SK-N-SH (cell line): ENCODE measurements at regions not wholly inside any gene's neighbourhood (a gene's known extent, or its start where the extent isn't known, plus 50 kb on each side); places are given as distances from the start of the nearest gene placed in this dataset.

Experiments
- CTCF ChIA-PET: fragments of 300-600, 350-600 bp; formaldehyde crosslinking; extraction: SDS; loops from one replicate; lab custom pipeline; 2021; lab: Yijun Ruan, JAX
- POLR2A ChIA-PET: fragments of 350-600 bp; sonication (Branson Sonifier 250); formaldehyde crosslinking; extraction: SDS; loops from one replicate; lab custom pipeline; 2020; ENCODE audit warnings: antibody characterized with exemption, inconsistent platforms; lab: Yijun Ruan, JAX
- DNase-seq: peaks from one replicate; pipeline ENCODE4 v3.0.0; 2012
- H2AFZ ChIP-seq: fragments of 200-600 bp; sonication (generic); 2 replicates; pipeline ENCODE4 v1.8.1; 2016; ENCODE audit warnings: antibody characterized with exemption, mild to moderate bottlenecking, low read depth
- H3F3A ChIP-seq: fragments of 200-600 bp; sonication (generic); replicated peaks from 2 replicates; pipeline ENCODE3; 2016; ENCODE audit warnings: antibody characterized with exemption, mild to moderate bottlenecking; ENCODE audit not compliant: insufficient read depth
- H3K27ac ChIP-seq, 2 experiments: fragments of 200-500 bp in 1 of 2; fragments of 200-600 bp in 1 of 2; sonication (Bioruptor generic) in 1 of 2; sonication (generic), shearing (Covaris generic) in 1 of 2; 2 replicates each; pipeline versions ENCODE4 v1.5.1 to v1.6.1; 2014 to 2016; ENCODE audit warnings: low read depth in 2 of 2, inconsistent platforms in 1 of 2, low read length in 1 of 2, mild to moderate bottlenecking in 1 of 2, mixed read lengths in 1 of 2
- H3K27me3 ChIP-seq: fragments of 200-600 bp; sonication (generic), shearing (Covaris generic); 2 replicates; pipeline ENCODE4 v1.6.1; 2016; ENCODE audit warnings: mixed run types; ENCODE audit not compliant: insufficient read depth
- H3K36me3 ChIP-seq, 2 experiments: fragments of 200-500 bp in 1 of 2; fragments of 200-600 bp in 1 of 2; sonication (Bioruptor generic) in 1 of 2; sonication (generic) in 1 of 2; replicated peaks in 1 of 2; 2 replicates each; pipeline versions ENCODE3 to v1.5.1; 2014 to 2016; ENCODE audit warnings: low read length in 1 of 2, mild to moderate bottlenecking in 1 of 2; ENCODE audit not compliant: insufficient read depth in 2 of 2, control insufficient read depth in 1 of 2
- H3K4me1 ChIP-seq, 2 experiments: fragments of 200-500 bp in 1 of 2; fragments of 200-600 bp in 1 of 2; sonication (Bioruptor generic) in 1 of 2; sonication (generic), shearing (Covaris generic) in 1 of 2; 2 replicates each; pipeline versions ENCODE4 v1.5.1 to v1.6.1; 2014 to 2016; ENCODE audit warnings: low read depth in 1 of 2, low read length in 1 of 2, mixed run types in 1 of 2; ENCODE audit not compliant: insufficient read depth in 2 of 2, control insufficient read depth in 1 of 2
- H3K4me2 ChIP-seq: fragments of 200-600 bp; sonication (generic), shearing (Covaris generic); 2 replicates; pipeline ENCODE4 v1.6.1; 2017; ENCODE audit warnings: mixed run types
- H3K4me3 ChIP-seq, 2 experiments: fragments of 200-500 bp in 1 of 2; fragments of 200-600 bp in 1 of 2; sonication (Bioruptor generic) in 1 of 2; sonication (generic), shearing (Covaris generic) in 1 of 2; 2 replicates each; pipeline versions ENCODE4 v1.5.1 to v1.8.1; 2014 to 2016; ENCODE audit warnings: low read depth in 2 of 2, inconsistent platforms in 1 of 2, low read length in 1 of 2, mild to moderate bottlenecking in 1 of 2, mixed read lengths in 1 of 2, moderate library complexity in 1 of 2
- H3K79me2 ChIP-seq: fragments of 200-600 bp; sonication (generic); 2 replicates; pipeline ENCODE4 v1.8.1; 2017; ENCODE audit warnings: mild to moderate bottlenecking; ENCODE audit not compliant: insufficient read depth
- H3K9ac ChIP-seq: fragments of 200-600 bp; sonication (generic); 2 replicates; pipeline ENCODE4 v1.6.1; 2017; ENCODE audit warnings: mixed run types
- H3K9me2 ChIP-seq: fragments of 200-600 bp; sonication (generic); 2 replicates; pipeline ENCODE4 v1.6.1; 2017; ENCODE audit warnings: mixed run types
- H3K9me3 ChIP-seq: fragments of 200-600 bp; sonication (generic); 2 replicates; pipeline ENCODE4 v1.6.1; 2017; ENCODE audit warnings: mixed run types, mild to moderate bottlenecking, moderate library complexity
- H4K20me1 ChIP-seq: fragments of 200-600 bp; sonication (generic); 2 replicates; pipeline ENCODE4 v1.6.1; 2017; ENCODE audit warnings: mild to moderate bottlenecking, mixed run types; ENCODE audit not compliant: insufficient read depth
- CTCF ChIP-seq: fragments of 200-600 bp; sonication (generic); IDR thresholded peaks from 2 replicates; pipeline ENCODE4 v1.6.1; 2017; ENCODE audit warnings: antibody characterized with exemption, mild to moderate bottlenecking, moderate library complexity
- ELF1 ChIP-seq: IDR thresholded peaks from 2 replicates; pipeline ENCODE4 v1.4.0; 2012
- EZH2phosphoT487 ChIP-seq: fragments of 200-600 bp; sonication (generic); IDR thresholded peaks from 2 replicates; pipeline ENCODE4 v1.6.1; 2017; ENCODE audit warnings: low read depth, mixed run types, mild to moderate bottlenecking, antibody characterized with exemption, moderate library complexity, borderline replicate concordance
- FOSL2 ChIP-seq: IDR thresholded peaks from 2 replicates; pipeline ENCODE4 v1.4.0; 2012; ENCODE audit warnings: low read depth, mild to moderate bottlenecking, moderate library complexity, borderline replicate concordance
- FOXJ3 ChIP-seq: sonication (generic); formaldehyde crosslinking; IDR thresholded peaks from 2 replicates; pipeline ENCODE4 v1.5.1; 2020; ENCODE audit warnings: mild to moderate bottlenecking, missing genetic modification reagents
- GABPA ChIP-seq: IDR thresholded peaks from 2 replicates; pipeline ENCODE4 v1.4.0; 2012; ENCODE audit warnings: low read depth, mild to moderate bottlenecking
- GATA2 ChIP-seq: sonication (generic); formaldehyde crosslinking; IDR thresholded peaks from 2 replicates; pipeline ENCODE4 v1.5.0; 2020; ENCODE audit warnings: mild to moderate bottlenecking, missing genetic modification reagents
- IRF3 ChIP-seq: fragments of 150-350 bp; IDR thresholded peaks from 2 replicates; pipeline ENCODE4 v1.6.1; 2016; ENCODE audit warnings: mild to moderate bottlenecking, low read depth, low read length
- JUND ChIP-seq: IDR thresholded peaks from 2 replicates; pipeline ENCODE4 v1.4.0; 2012
- MAX ChIP-seq: IDR thresholded peaks from 2 replicates; pipeline ENCODE4 v1.4.0; 2012; ENCODE audit warnings: low read depth
- NFIC ChIP-seq: IDR thresholded peaks from 2 replicates; pipeline ENCODE4 v1.4.0; 2012; ENCODE audit warnings: borderline replicate concordance
- NRF1 ChIP-seq: IDR thresholded peaks from 2 replicates; pipeline ENCODE4 v1.6.1; 2012; ENCODE audit warnings: low read depth, mild to moderate bottlenecking, low read length
- REST ChIP-seq: IDR thresholded peaks from 2 replicates; pipeline ENCODE4 v1.6.1; 2012; ENCODE audit warnings: mild to moderate bottlenecking, low read depth, low read length, moderate library complexity
- RFX5 ChIP-seq: IDR thresholded peaks from 2 replicates; pipeline ENCODE4 v1.6.1; 2012; ENCODE audit warnings: mild to moderate bottlenecking, improper control_type of control experiment, low read length
- SIN3A ChIP-seq: IDR thresholded peaks from 2 replicates; pipeline ENCODE4 v1.6.1; 2012; ENCODE audit warnings: low read depth, mild to moderate bottlenecking, low read length, moderate library complexity, borderline replicate concordance
- SMC3 ChIP-seq: IDR thresholded peaks from 2 replicates; pipeline ENCODE4 v1.6.1; 2012; ENCODE audit warnings: low read depth, low read length, improper control_type of control experiment
- TEAD4 ChIP-seq: IDR thresholded peaks from 2 replicates; pipeline ENCODE4 v1.4.0; 2012; ENCODE audit warnings: mild to moderate bottlenecking, borderline replicate concordance; ENCODE audit not compliant: insufficient read depth
- YY1 ChIP-seq: IDR thresholded peaks from 2 replicates; pipeline ENCODE4 v1.4.0; 2012; ENCODE audit warnings: low read depth, mild to moderate bottlenecking
- ZBTB33 ChIP-seq: IDR thresholded peaks from 2 replicates; pipeline ENCODE4 v1.4.0; 2012; ENCODE audit warnings: low read depth, borderline replicate concordance
- WGBS: methylation state at CpG from one replicate; pipeline ENCODE4 v1.1.6; 2017; ENCODE audit warnings: low lambda C conversion rate; 5-methylcytosine and 5-hydroxymethylcytosine counted together

- TF ChIP-seq IRF3: no peak
These were observed 152.0 kb upstream of the ZEB2 start (continued) for GRCh38 chr2:144671695-144672455.

- POLR2A ChIA-PET: no interaction called here
- no peak for DNase-seq
- H3K79me2 ChIP-seq: no peaks in the 10 kb centered on the region
- no peak for TF ChIP-seq CTCF
- no peak for TF ChIP-seq SMC3
- no peak for TF ChIP-seq NRF1
- no peak for TF ChIP-seq FOXJ3 (CRISPR knock-in tag)
- TF ChIP-seq EZH2phosphoT487: no peak
- TF ChIP-seq RFX5: no peak
- no peak for TF ChIP-seq JUND
- TF ChIP-seq GABPA: no peak
- TF ChIP-seq NFIC: no peak
- no peak for TF ChIP-seq SIN3A
- no peak for TF ChIP-seq MAX
- TF ChIP-seq REST: no peak
- TF ChIP-seq GATA2 (CRISPR knock-in tag): no peak
- TF ChIP-seq ELF1: no peak
- TF ChIP-seq FOSL2: no peak
- TF ChIP-seq ZBTB33: no peak
- TF ChIP-seq YY1: no peak
- TF ChIP-seq TEAD4: no peak
- TF ChIP-seq, all 33 proteins: peak for 0
- H2AFZ ChIP-seq: no peak overlapping the region
- no peaks in the 10 kb centered on the region for H3K9me2 ChIP-seq
- CTCF ChIA-PET: no interaction called here
- no peaks in the 10 kb centered on the region for H3K36me3 ChIP-seq
- H4K20me1 ChIP-seq: no peaks in the 10 kb centered on the region
- H3K4me3 ChIP-seq: no peak overlapping the region
- no peak overlapping the region for H3K9ac ChIP-seq
- H3K9me3 ChIP-seq: no peaks in the 10 kb centered on the region
- H3K4me2 ChIP-seq: no peak overlapping the region
- H3K27ac ChIP-seq: no peak overlapping the region
- 91% methylated on average over 1 of the region's 1 CpG for WGBS
- H3F3A ChIP-seq: no peaks in the 10 kb centered on the region
- H3K4me1 ChIP-seq: no peaks in the 10 kb centered on the region; a peak in 1 of 4 replicates
- H3K27me3 ChIP-seq: no peaks in the 10 kb centered on the region
These were observed 150.8 kb upstream of the ZEB2 start for GRCh38 chr2:144670738-144671137.
